ENCODE measurements at regions not wholly inside any gene's neighbourhood (a gene's known extent, or its start where the extent isn't known, plus 50 kb on each side); places are given as distances from the start of the nearest gene placed in this dataset.

GRCh38 chr11:95698676-95699557 is 90.7 kb downstream of the FAM76B start:
- Mint-ChIP-seq H3K27me3 (ENCODE audit: low read depth) (no peaks in the 10 kb centered on the region), H3K27ac (ENCODE audit: unreplicated experiment) (peak overlapping the region; percentile 1), H3K4me3 (peak overlapping the region; percentile 4), H3K9me3 (no peaks in the 10 kb centered on the region), H3K36me3 (ENCODE audit: low read depth) (no peaks in the 10 kb centered on the region), H3K4me1 (peaks cover 32% of the 10 kb centered on the region)
- TF ChIP-seq CTCF (conservative IDR thresholded peaks at IDR 0.05) = no peak
- DNase-seq (ENCODE audit: low read depth, low spot score) = no peak

- TF ChIP-seq CTCF (conservative IDR thresholded peaks at IDR 0.05) = no peak
- no peak overlapping the region for H3K27ac Mint-ChIP-seq (ENCODE audit: unreplicated experiment)
Measured at GRCh38 chr11:95697614-95698408, 91.8 kb downstream of the FAM76B start.

GRCh38 chr11:95695181-95695580 is 94.4 kb downstream of the FAM76B start:
- no peak overlapping the region for H3K4me3 Mint-ChIP-seq
- H3K9me3 Mint-ChIP-seq = no peaks in the 10 kb centered on the region
- H3K27ac Mint-ChIP-seq (ENCODE audit: unreplicated experiment) = no peak overlapping the region
- H3K27me3 Mint-ChIP-seq (ENCODE audit: low read depth) = no peaks in the 10 kb centered on the region
- no peak for DNase-seq (ENCODE audit: low read depth, low spot score)
- no peaks in the 10 kb centered on the region for H3K36me3 Mint-ChIP-seq (ENCODE audit: low read depth)
- peaks cover 29% of the 10 kb centered on the region for H3K4me1 Mint-ChIP-seq
- TF ChIP-seq CTCF (conservative IDR thresholded peaks at IDR 0.05) = no peak

More at GRCh38 chr11:95697614-95698408, 91.8 kb downstream of the FAM76B start:
- H3K36me3 Mint-ChIP-seq (ENCODE audit: low read depth) = no peaks in the 10 kb centered on the region
- peaks cover 32% of the 10 kb centered on the region for H3K4me1 Mint-ChIP-seq
- no peaks in the 10 kb centered on the region for H3K9me3 Mint-ChIP-seq
- DNase-seq (ENCODE audit: low read depth, low spot score) = no peak
- H3K27me3 Mint-ChIP-seq (ENCODE audit: low read depth) = no peaks in the 10 kb centered on the region
- no peak overlapping the region for H3K4me3 Mint-ChIP-seq

GRCh38 chr11:95693298-95693697 is 96.3 kb downstream of the FAM76B start:
- H3K4me1 Mint-ChIP-seq = peaks cover 11% of the 10 kb centered on the region
- H3K36me3 Mint-ChIP-seq (ENCODE audit: low read depth) = no peaks in the 10 kb centered on the region
- no peaks in the 10 kb centered on the region for H3K27me3 Mint-ChIP-seq (ENCODE audit: low read depth)
- no peak for TF ChIP-seq CTCF (conservative IDR thresholded peaks at IDR 0.05)
- no peaks in the 10 kb centered on the region for H3K9me3 Mint-ChIP-seq
- no peak overlapping the region for H3K27ac Mint-ChIP-seq (ENCODE audit: unreplicated experiment)
- no peak overlapping the region for H3K4me3 Mint-ChIP-seq
- no peak for DNase-seq (ENCODE audit: low read depth, low spot score)

- Mint-ChIP-seq H3K27me3 (ENCODE audit: low read depth) (no peaks in the 10 kb centered on the region), H3K9me3 (no peaks in the 10 kb centered on the region), H3K36me3 (ENCODE audit: low read depth) (no peaks in the 10 kb centered on the region), H3K4me3 (no peak overlapping the region), H3K27ac (ENCODE audit: unreplicated experiment) (no peak overlapping the region), H3K4me1 (peaks cover 5% of the 10 kb centered on the region)
- no peak for DNase-seq (ENCODE audit: low read depth, low spot score)
- no peak for TF ChIP-seq CTCF (conservative IDR thresholded peaks at IDR 0.05)
Measured at GRCh38 chr11:95692526-95693260, 96.9 kb downstream of the FAM76B start.
